ENCODE measurements at regions not wholly inside any gene's neighbourhood (a gene's known extent, or its start where the extent isn't known, plus 50 kb on each side); places are given as distances from the start of the nearest gene placed in this dataset.

- no peak for DNase-seq
These were observed 64.7 kb downstream of the ARRDC4 start for GRCh38 chr15:98025237-98025636.

- DNase-seq = no peak
These were observed 74.2 kb downstream of the ARRDC4 start for GRCh38 chr15:98034731-98035130.

GRCh38 chr15:98035134-98035533 is 74.6 kb downstream of the ARRDC4 start:
- DNase-seq = no peak

GRCh38 chr15:98035577-98036010 is 75.1 kb downstream of the ARRDC4 start:
- DNase-seq = no peak

GRCh38 chr15:98039596-98039995 is 79.1 kb downstream of the ARRDC4 start:
- no peak for DNase-seq

GRCh38 chr15:98040146-98040545 is 79.6 kb downstream of the ARRDC4 start:
- DNase-seq = no peak

- DNase-seq = no peak
These were observed 82.9 kb downstream of the ARRDC4 start for GRCh38 chr15:98043160-98044014.

- no peak for DNase-seq
These were observed 91.2 kb downstream of the ARRDC4 start for GRCh38 chr15:98051734-98052133.

- no peak for DNase-seq
These were observed 97.0 kb downstream of the ARRDC4 start for GRCh38 chr15:98057453-98057852.

- DNase-seq = no peak
These were observed 102.4 kb downstream of the ARRDC4 start for GRCh38 chr15:98062869-98063268.

GRCh38 chr15:98063315-98063714 is 102.8 kb downstream of the ARRDC4 start:
- no peak for DNase-seq

GRCh38 chr15:98063871-98064270 is 103.4 kb downstream of the ARRDC4 start:
- DNase-seq = no peak

GRCh38 chr15:98067339-98067738 is 106.8 kb downstream of the ARRDC4 start:
- no peak for DNase-seq

GRCh38 chr15:98069256-98069655 is 108.8 kb downstream of the ARRDC4 start:
- DNase-seq = no peak

GRCh38 chr15:98070137-98070536 is 109.6 kb downstream of the ARRDC4 start:
- no peak for DNase-seq

GRCh38 chr15:98071786-98072185 is 111.3 kb downstream of the ARRDC4 start:
- no peak for DNase-seq

GRCh38 chr15:98075441-98075840 is 114.9 kb downstream of the ARRDC4 start:
- DNase-seq = no peak

GRCh38 chr15:98076021-98076816 is 115.7 kb downstream of the ARRDC4 start:
- no peak for DNase-seq

- no peak for DNase-seq
These were observed 116.7 kb downstream of the ARRDC4 start for GRCh38 chr15:98077186-98077585.

GRCh38 chr15:98080791-98081190 is 120.3 kb downstream of the ARRDC4 start:
- no peak for DNase-seq

- no peak for DNase-seq
These were observed 122.9 kb downstream of the ARRDC4 start for GRCh38 chr15:98083203-98083910.

- DNase-seq = peak; percentile 25
These were observed 124.6 kb downstream of the ARRDC4 start for GRCh38 chr15:98085003-98085639.

Data from stimulated activated CD4-positive, alpha-beta T cell treated with anti-CD3 and anti-CD28 coated beads, Interleukin-4, amount 100 ng/mL, for 24 hours (primary cell).